ENCODE measurements at regions not wholly inside any gene's neighbourhood (a gene's known extent, or its start where the extent isn't known, plus 50 kb on each side); places are given as distances from the start of the nearest gene placed in this dataset.

DNA sequence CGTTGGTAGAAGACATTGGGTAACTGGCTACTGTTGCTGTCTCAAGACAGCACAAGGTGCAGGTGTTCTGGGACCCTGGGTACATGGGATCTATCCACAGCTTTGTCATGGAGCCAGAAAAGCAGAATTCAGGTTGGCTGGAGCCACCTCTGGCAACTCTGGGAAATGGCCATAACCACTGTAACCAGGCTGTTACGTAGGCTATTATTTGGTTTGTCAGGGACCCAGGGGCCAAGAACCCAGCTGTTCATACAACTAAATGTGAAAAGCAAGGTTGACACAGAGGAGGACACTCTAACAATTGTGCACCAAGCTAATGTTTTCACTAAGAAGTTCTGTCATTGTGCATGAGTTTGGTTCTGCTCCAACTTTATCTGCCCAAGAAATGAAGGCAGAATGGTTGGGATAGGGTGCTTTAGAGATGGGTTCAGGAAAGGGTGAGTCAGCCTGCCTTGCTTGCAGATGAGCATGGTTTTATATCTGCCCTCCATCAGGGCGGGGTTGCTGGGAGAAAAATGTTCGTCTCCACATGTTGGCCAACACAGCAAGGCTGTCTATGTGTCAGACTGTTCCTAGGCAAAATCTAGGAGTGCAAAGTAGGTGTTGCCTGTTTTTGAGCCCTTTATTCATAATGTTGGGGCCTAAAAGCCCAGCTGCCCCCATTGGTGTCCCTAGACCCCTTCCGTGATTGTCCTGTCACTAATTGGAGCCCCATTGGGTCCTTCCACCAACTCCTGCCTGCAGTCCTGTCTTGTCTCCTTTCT, 131.3 kb upstream of the DAP start:
- no peak overlapping the region for H4K91ac ChIP-seq (ENCODE audit: insufficient read length, low read depth, low read length)
- no peak overlapping the region for H3K14ac ChIP-seq (ENCODE audit: insufficient read depth, low read length)
- H4K5ac ChIP-seq (ENCODE audit: insufficient read length, low read depth, low read length): no peak overlapping the region
- no peaks in the 10 kb centered on the region for H3K79me2 ChIP-seq (ENCODE audit: insufficient read depth, low read length)
- Mint-ChIP-seq H3K4me1 (no peaks in the 10 kb centered on the region; a peak in 1 of 4 replicates), H3K9me3 (peaks cover 7 to 12% of the 10 kb centered on the region in 2 experiments; a peak in 4 of 5 replicates), H3K27ac (no peak overlapping the region), H3K27me3 (ENCODE audit: low read depth) (peaks cover 4% of the 10 kb centered on the region), H3K36me3 (ENCODE audit: insufficient read depth in 1 of 3, low read depth in 3 of 3) (0 out of 7 replicates have a peak, but pooled peaks cover 0 to 10% (median 0%) of the 10 kb centered on the region in 3 experiments), H3K4me3 (no peak overlapping the region)
- no peaks in the 10 kb centered on the region for H3K23me2 ChIP-seq (ENCODE audit: insufficient read length, low read depth, low read length, poor library complexity, severe bottlenecking)
- H3K9me3 ChIP-seq (ENCODE audit: control insufficient read depth, low read depth, low read length): no peaks in the 10 kb centered on the region
- no peak overlapping the region for H2BK12ac ChIP-seq (ENCODE audit: insufficient read length, low read depth, low read length)
- no CpG with 5 or more reads among the region's 5 CpGs for WGBS (ENCODE audit: extremely low coverage, insufficient read length, low lambda C conversion rate)
- no peak overlapping the region for H3K27ac ChIP-seq (ENCODE audit: insufficient read length, low read depth, low read length)
- H2AFZ ChIP-seq (ENCODE audit: low read length): no peak overlapping the region
- H3K4ac ChIP-seq (ENCODE audit: low read depth, low read length): no peak overlapping the region
- no peak overlapping the region for H3K56ac ChIP-seq (ENCODE audit: insufficient read length, low read depth, low read length)
- H3K9ac ChIP-seq (ENCODE audit: extremely low read depth, insufficient read length, low read length): no peak overlapping the region
- no peak overlapping the region for H3K4me2 ChIP-seq (ENCODE audit: insufficient read depth, insufficient read length, low read length)
- H3T11ph ChIP-seq (ENCODE audit: low read length): no peak overlapping the region
- H3K4me1 ChIP-seq (ENCODE audit: insufficient read depth, low read length): no peaks in the 10 kb centered on the region
- no peak overlapping the region for H2AK5ac ChIP-seq (ENCODE audit: insufficient read length, low read length)
- no peak overlapping the region for H2BK120ac ChIP-seq (ENCODE audit: low read depth, low read length, poor library complexity, severe bottlenecking)
- H4K8ac ChIP-seq (replicated peaks; ENCODE audit: insufficient read length, low read depth, low read length): no peak overlapping the region
- H3K18ac ChIP-seq (ENCODE audit: insufficient read length, low read depth, low read length): no peak overlapping the region
- H3K79me1 ChIP-seq (ENCODE audit: insufficient read depth, low read depth, low read length, poor library complexity, severe bottlenecking): no peaks in the 10 kb centered on the region
- DNase-seq: no peak
- no peaks in the 10 kb centered on the region for H3K27me3 ChIP-seq (ENCODE audit: insufficient read depth, low read length)
- no peak overlapping the region for H2BK5ac ChIP-seq (ENCODE audit: insufficient read length, low read length)
- no peak overlapping the region for H2BK20ac ChIP-seq (ENCODE audit: low read depth, low read length, poor library complexity, severe bottlenecking)
- H3K23ac ChIP-seq (ENCODE audit: insufficient read length, low read depth, low read length): no peak overlapping the region
- H4K20me1 ChIP-seq (ENCODE audit: control insufficient read depth, insufficient read depth, insufficient read length): no peaks in the 10 kb centered on the region
- TF ChIP-seq, protein P1, sequence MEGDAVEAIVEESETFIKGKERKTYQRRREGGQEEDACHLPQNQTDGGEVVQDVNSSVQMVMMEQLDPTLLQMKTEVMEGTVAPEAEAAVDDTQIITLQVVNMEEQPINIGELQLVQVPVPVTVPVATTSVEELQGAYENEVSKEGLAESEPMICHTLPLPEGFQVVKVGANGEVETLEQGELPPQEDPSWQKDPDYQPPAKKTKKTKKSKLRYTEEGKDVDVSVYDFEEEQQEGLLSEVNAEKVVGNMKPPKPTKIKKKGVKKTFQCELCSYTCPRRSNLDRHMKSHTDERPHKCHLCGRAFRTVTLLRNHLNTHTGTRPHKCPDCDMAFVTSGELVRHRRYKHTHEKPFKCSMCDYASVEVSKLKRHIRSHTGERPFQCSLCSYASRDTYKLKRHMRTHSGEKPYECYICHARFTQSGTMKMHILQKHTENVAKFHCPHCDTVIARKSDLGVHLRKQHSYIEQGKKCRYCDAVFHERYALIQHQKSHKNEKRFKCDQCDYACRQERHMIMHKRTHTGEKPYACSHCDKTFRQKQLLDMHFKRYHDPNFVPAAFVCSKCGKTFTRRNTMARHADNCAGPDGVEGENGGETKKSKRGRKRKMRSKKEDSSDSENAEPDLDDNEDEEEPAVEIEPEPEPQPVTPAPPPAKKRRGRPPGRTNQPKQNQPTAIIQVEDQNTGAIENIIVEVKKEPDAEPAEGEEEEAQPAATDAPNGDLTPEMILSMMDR (conservative IDR thresholded peaks at IDR 0.05): no peak; the same call in 2 of the 3 replicates
- H2BK15ac ChIP-seq (ENCODE audit: low read depth, low read length): no peak overlapping the region
